SK-N-SH (cell line): ENCODE measurements at regions not wholly inside any gene's neighbourhood (a gene's known extent, or its start where the extent isn't known, plus 50 kb on each side); places are given as distances from the start of the nearest gene placed in this dataset.

Experiments used
- CTCF ChIA-PET: fragments of 300-600, 350-600 bp; formaldehyde crosslinking; extraction: SDS; loops from one replicate; lab custom pipeline; 2021; lab: Yijun Ruan, JAX
- POLR2A ChIA-PET: fragments of 350-600 bp; sonication (Branson Sonifier 250); formaldehyde crosslinking; extraction: SDS; loops from one replicate; lab custom pipeline; 2020; ENCODE audit warnings: antibody characterized with exemption, inconsistent platforms; lab: Yijun Ruan, JAX
- DNase-seq: peaks from one replicate; pipeline ENCODE4 v3.0.0; 2012
- H2AFZ ChIP-seq: fragments of 200-600 bp; sonication (generic); 2 replicates; pipeline ENCODE4 v1.8.1; 2016; ENCODE audit warnings: antibody characterized with exemption, mild to moderate bottlenecking, low read depth
- H3F3A ChIP-seq: fragments of 200-600 bp; sonication (generic); replicated peaks from 2 replicates; pipeline ENCODE3; 2016; ENCODE audit warnings: antibody characterized with exemption, mild to moderate bottlenecking; ENCODE audit not compliant: insufficient read depth
- H3K27ac ChIP-seq, 2 experiments: fragments of 200-500 bp in 1 of 2; fragments of 200-600 bp in 1 of 2; sonication (Bioruptor generic) in 1 of 2; sonication (generic), shearing (Covaris generic) in 1 of 2; 2 replicates each; pipeline versions ENCODE4 v1.5.1 to v1.6.1; 2014 to 2016; ENCODE audit warnings: low read depth in 2 of 2, inconsistent platforms in 1 of 2, low read length in 1 of 2, mild to moderate bottlenecking in 1 of 2, mixed read lengths in 1 of 2
- H3K27me3 ChIP-seq: fragments of 200-600 bp; sonication (generic), shearing (Covaris generic); 2 replicates; pipeline ENCODE4 v1.6.1; 2016; ENCODE audit warnings: mixed run types; ENCODE audit not compliant: insufficient read depth
- H3K36me3 ChIP-seq, 2 experiments: fragments of 200-500 bp in 1 of 2; fragments of 200-600 bp in 1 of 2; sonication (Bioruptor generic) in 1 of 2; sonication (generic) in 1 of 2; replicated peaks in 1 of 2; 2 replicates each; pipeline versions ENCODE3 to v1.5.1; 2014 to 2016; ENCODE audit warnings: low read length in 1 of 2, mild to moderate bottlenecking in 1 of 2; ENCODE audit not compliant: insufficient read depth in 2 of 2, control insufficient read depth in 1 of 2
- H3K4me1 ChIP-seq, 2 experiments: fragments of 200-500 bp in 1 of 2; fragments of 200-600 bp in 1 of 2; sonication (Bioruptor generic) in 1 of 2; sonication (generic), shearing (Covaris generic) in 1 of 2; 2 replicates each; pipeline versions ENCODE4 v1.5.1 to v1.6.1; 2014 to 2016; ENCODE audit warnings: low read depth in 1 of 2, low read length in 1 of 2, mixed run types in 1 of 2; ENCODE audit not compliant: insufficient read depth in 2 of 2, control insufficient read depth in 1 of 2
- H3K4me2 ChIP-seq: fragments of 200-600 bp; sonication (generic), shearing (Covaris generic); 2 replicates; pipeline ENCODE4 v1.6.1; 2017; ENCODE audit warnings: mixed run types
- H3K4me3 ChIP-seq, 2 experiments: fragments of 200-500 bp in 1 of 2; fragments of 200-600 bp in 1 of 2; sonication (Bioruptor generic) in 1 of 2; sonication (generic), shearing (Covaris generic) in 1 of 2; 2 replicates each; pipeline versions ENCODE4 v1.5.1 to v1.8.1; 2014 to 2016; ENCODE audit warnings: low read depth in 2 of 2, inconsistent platforms in 1 of 2, low read length in 1 of 2, mild to moderate bottlenecking in 1 of 2, mixed read lengths in 1 of 2, moderate library complexity in 1 of 2
- H3K79me2 ChIP-seq: fragments of 200-600 bp; sonication (generic); 2 replicates; pipeline ENCODE4 v1.8.1; 2017; ENCODE audit warnings: mild to moderate bottlenecking; ENCODE audit not compliant: insufficient read depth
- H3K9ac ChIP-seq: fragments of 200-600 bp; sonication (generic); 2 replicates; pipeline ENCODE4 v1.6.1; 2017; ENCODE audit warnings: mixed run types
- H3K9me2 ChIP-seq: fragments of 200-600 bp; sonication (generic); 2 replicates; pipeline ENCODE4 v1.6.1; 2017; ENCODE audit warnings: mixed run types
- H3K9me3 ChIP-seq: fragments of 200-600 bp; sonication (generic); 2 replicates; pipeline ENCODE4 v1.6.1; 2017; ENCODE audit warnings: mixed run types, mild to moderate bottlenecking, moderate library complexity
- H4K20me1 ChIP-seq: fragments of 200-600 bp; sonication (generic); 2 replicates; pipeline ENCODE4 v1.6.1; 2017; ENCODE audit warnings: mild to moderate bottlenecking, mixed run types; ENCODE audit not compliant: insufficient read depth
- CHD2 ChIP-seq: fragments of 150-350 bp; IDR thresholded peaks from 2 replicates; pipeline ENCODE4 v1.6.1; 2018; ENCODE audit warnings: low read length; ENCODE audit not compliant: partially characterized antibody
- CTCF ChIP-seq: fragments of 200-600 bp; sonication (generic); IDR thresholded peaks from 2 replicates; pipeline ENCODE4 v1.6.1; 2017; ENCODE audit warnings: antibody characterized with exemption, mild to moderate bottlenecking, moderate library complexity
- ELF1 ChIP-seq: IDR thresholded peaks from 2 replicates; pipeline ENCODE4 v1.4.0; 2012
- EZH2phosphoT487 ChIP-seq: fragments of 200-600 bp; sonication (generic); IDR thresholded peaks from 2 replicates; pipeline ENCODE4 v1.6.1; 2017; ENCODE audit warnings: low read depth, mixed run types, mild to moderate bottlenecking, antibody characterized with exemption, moderate library complexity, borderline replicate concordance
- FOSL2 ChIP-seq: IDR thresholded peaks from 2 replicates; pipeline ENCODE4 v1.4.0; 2012; ENCODE audit warnings: low read depth, mild to moderate bottlenecking, moderate library complexity, borderline replicate concordance
- FOXJ3 ChIP-seq: sonication (generic); formaldehyde crosslinking; IDR thresholded peaks from 2 replicates; pipeline ENCODE4 v1.5.1; 2020; ENCODE audit warnings: mild to moderate bottlenecking, missing genetic modification reagents
- MAX ChIP-seq: IDR thresholded peaks from 2 replicates; pipeline ENCODE4 v1.4.0; 2012; ENCODE audit warnings: low read depth
- NFIC ChIP-seq: IDR thresholded peaks from 2 replicates; pipeline ENCODE4 v1.4.0; 2012; ENCODE audit warnings: borderline replicate concordance
- PBX3 ChIP-seq: IDR thresholded peaks from 2 replicates; pipeline ENCODE4; 2012
- RAD21 ChIP-seq: IDR thresholded peaks from 2 replicates; pipeline ENCODE4 v1.6.1; 2012; ENCODE audit warnings: mild to moderate bottlenecking, low read length
- REST ChIP-seq: IDR thresholded peaks from 2 replicates; pipeline ENCODE4 v1.6.1; 2012; ENCODE audit warnings: mild to moderate bottlenecking, low read depth, low read length, moderate library complexity
- TCF12 ChIP-seq: IDR thresholded peaks from 2 replicates; pipeline ENCODE4 v1.4.0; 2012
- USF1 ChIP-seq: IDR thresholded peaks from 2 replicates; pipeline ENCODE4 v1.4.0; 2012; ENCODE audit warnings: low read depth, borderline replicate concordance
- YY1 ChIP-seq: IDR thresholded peaks from 2 replicates; pipeline ENCODE4 v1.4.0; 2012; ENCODE audit warnings: low read depth, mild to moderate bottlenecking
- WGBS: methylation state at CpG from one replicate; pipeline ENCODE4 v1.1.6; 2017; ENCODE audit warnings: low lambda C conversion rate; 5-methylcytosine and 5-hydroxymethylcytosine counted together

GRCh38 chr6:140594806-140595128 is 1220.3 kb upstream of the CITED2 start:
- Histone ChIP-seq H2AFZ (no peak overlapping the region), H3K9me2 (no peaks in the 10 kb centered on the region), H3K36me3 (peaks cover 0 to 12% of the 10 kb centered on the region in 2 experiments), H3K4me1 (peaks cover 0 to 6% of the 10 kb centered on the region in 2 experiments; a peak in 2 of 4 replicates), H3K4me3 (no peak overlapping the region), H3K4me2 (no peak overlapping the region), H3K27ac (no peak overlapping the region), H3F3A (peaks cover 13% of the 10 kb centered on the region), H3K9me3 (0 out of 2 replicates have a peak, but pooled peaks cover 4% of the 10 kb centered on the region), H3K27me3 (no peaks in the 10 kb centered on the region), H3K79me2 (no peaks in the 10 kb centered on the region), H4K20me1 (no peaks in the 10 kb centered on the region), H3K9ac (no peak overlapping the region)
- TF ChIP-seq ELF1 (no peak), TCF12 (no peak), USF1 (no peak), FOXJ3 (CRISPR knock-in tag) (no peak), YY1 (no peak), NFIC (no peak), CTCF (no peak), EZH2phosphoT487 (no peak), RAD21 (no peak)
- WGBS = 22% methylated on average over 1 of the region's 1 CpG
- POLR2A ChIA-PET = no interaction called here
- CTCF ChIA-PET = no interaction called here
- DNase-seq = no peak

- no peak overlapping the region for H3K4me2 ChIP-seq
- no peaks in the 10 kb centered on the region for H3K79me2 ChIP-seq
- TF ChIP-seq MAX = no peak
- TF ChIP-seq FOSL2 = no peak
- TF ChIP-seq CTCF = no peak
- no peak for TF ChIP-seq RAD21
- TF ChIP-seq PBX3 = no peak
- no peak for TF ChIP-seq CHD2
- no peak for TF ChIP-seq REST
- ChIA-PET CTCF (no interaction called here), POLR2A (no interaction called here)
- peaks cover 13% of the 10 kb centered on the region for H3F3A ChIP-seq
- peaks cover 0 to 12% of the 10 kb centered on the region in 2 experiments for H3K36me3 ChIP-seq
- DNase-seq = no peak
- no peaks in the 10 kb centered on the region for H3K27me3 ChIP-seq
- no peak overlapping the region for H3K4me3 ChIP-seq
- H3K9ac ChIP-seq = no peak overlapping the region
- no peaks in the 10 kb centered on the region for H3K9me2 ChIP-seq
- 0 out of 2 replicates have a peak, but pooled peaks cover 4% of the 10 kb centered on the region for H3K9me3 ChIP-seq
- no peaks in the 10 kb centered on the region for H4K20me1 ChIP-seq
- WGBS = 43% methylated on average over 3 of the region's 3 CpGs
- H3K4me1 ChIP-seq = peaks cover 0 to 6% of the 10 kb centered on the region in 2 experiments; a peak in 2 of 4 replicates
- H2AFZ ChIP-seq = no peak overlapping the region
- H3K27ac ChIP-seq = no peak overlapping the region
Observed at GRCh38 chr6:140592877-140593276, 1218.4 kb upstream of the CITED2 start.
